HepG2 (cell line): ENCODE measurements at regions not wholly inside any gene's neighbourhood (a gene's known extent, or its start where the extent isn't known, plus 50 kb on each side); places are given as distances from the start of the nearest gene placed in this dataset.

ENCODE experiments used
- ATAC-seq: fragments of 200-7000 bp; cut with Tn5 transposase; 3 replicates; pipeline ENCODE4 v1.9.1; 2020; ENCODE audit warnings: mild to moderate bottlenecking, moderate library complexity
- BruUV-seq: library from RNA; stranded (reverse); fragments of 400-500 nt; replicated peaks from 2 replicates; lab custom pipeline; 2021; lab: Mats Ljungman, UMichigan
- CTCF ChIA-PET: fragments of 300-600 bp; formaldehyde crosslinking; extraction: SDS; loops from one replicate; lab custom pipeline; 2021; ENCODE audit warnings: low total read pairs, inconsistent platforms, low intra/inter-chr PET ratio; lab: Yijun Ruan, JAX
- POLR2A ChIA-PET: fragments of 350-600 bp; sonication (Branson Sonifier 250); formaldehyde crosslinking; loops from one replicate; lab custom pipeline; 2020; ENCODE audit warnings: antibody characterized with exemption, inconsistent platforms; lab: Yijun Ruan, JAX
- DNase-seq: peaks from one replicate; pipeline ENCODE4 v3.0.0-alpha.2; 2015; ENCODE audit warnings: low spot score
- FAIRE-seq: peaks from 3 replicates; lab custom pipeline; 2011; peaks lifted over from hg19 to GRCh38; lab: Jason Lieb, UNC
- H2AFZ ChIP-seq: one replicate; pipeline ENCODE4 v1.6.1; 2011; ENCODE audit warnings: low read length, inconsistent platforms
- H3K27ac ChIP-seq: fragments of 300-600 bp; 3 replicates; pipeline ENCODE4 v1.8.0; 2011; ENCODE audit warnings: mixed run types, mild to moderate bottlenecking, mixed read lengths, low read length, inconsistent platforms; ENCODE audit not compliant: insufficient read depth; ENCODE audit errors: extremely low read length
- H3K27me3 ChIP-seq, 2 experiments: fragments of 200-600 bp in 1 of 2; 2 replicates in 1 of 2; 3 replicates in 1 of 2; pipeline versions ENCODE4 v1.6.0 to v1.8.0; 2011; ENCODE audit warnings: low read length in 2 of 2, mild to moderate bottlenecking in 2 of 2, moderate library complexity in 2 of 2, inconsistent platforms in 1 of 2; ENCODE audit not compliant: insufficient read depth in 2 of 2, control insufficient read depth in 1 of 2
- H3K36me3 ChIP-seq, 2 experiments: fragments of 200-600 bp in 1 of 2; replicated peaks in 1 of 2; 2 replicates in 1 of 2; 3 replicates in 1 of 2; pipeline versions ENCODE4 v1.5.1 to v1.8.0; 2011; ENCODE audit warnings: low read length in 2 of 2, inconsistent platforms in 1 of 2; ENCODE audit not compliant: insufficient read depth in 2 of 2, control insufficient read depth in 1 of 2
- H3K4me1 ChIP-seq: 2 replicates; pipeline ENCODE4 v1.5.1; 2012; ENCODE audit warnings: low read length, inconsistent platforms; ENCODE audit not compliant: insufficient read depth
- H3K4me2 ChIP-seq: 2 replicates; pipeline ENCODE4 v1.6.0; 2011; ENCODE audit warnings: low read depth, low read length, inconsistent platforms
- H3K4me3 ChIP-seq, 3 experiments: fragments of 200-600 bp in 1 of 3; sonication (generic), shearing (Covaris generic) in 1 of 3; replicated peaks in 1 of 3; 2 replicates each; pipeline ENCODE4 v1.5.1; 2011 to 2016; ENCODE audit warnings: low read length in 3 of 3, inconsistent platforms in 2 of 3, low read depth in 2 of 3, mild to moderate bottlenecking in 2 of 3, control low read depth in 1 of 3, mixed read lengths in 1 of 3; ENCODE audit not compliant: insufficient read depth in 1 of 3
- H3K79me2 ChIP-seq: one replicate; pipeline ENCODE4 v1.6.1; 2011; ENCODE audit warnings: low read length, inconsistent platforms; ENCODE audit not compliant: insufficient read depth
- H3K9ac ChIP-seq: 2 replicates; pipeline ENCODE4 v1.6.0; 2011; ENCODE audit warnings: mild to moderate bottlenecking, low read depth, low read length, inconsistent platforms; ENCODE audit not compliant: insufficient read depth
- H3K9me3 ChIP-seq: 2 replicates; pipeline ENCODE4 v1.5.1; 2012; ENCODE audit warnings: mild to moderate bottlenecking, low read length
- H4K20me1 ChIP-seq: 2 replicates; pipeline ENCODE4 v1.6.0; 2011; ENCODE audit warnings: inconsistent platforms, mild to moderate bottlenecking, low read length, moderate library complexity; ENCODE audit not compliant: insufficient read depth
- CCAR2 ChIP-seq: fragments of 200-400 bp; formaldehyde crosslinking; optimal IDR thresholded peaks from 2 replicates; pipeline ENCODE3; 2018; ENCODE audit warnings: low read depth, mild to moderate bottlenecking, low read length, moderate library complexity
- GTF2F1 ChIP-seq: fragments of 150-350 bp; IDR thresholded peaks from 2 replicates; pipeline ENCODE4 v1.6.1; 2014; ENCODE audit warnings: low read length
- IRX3 ChIP-seq: sonication (generic); formaldehyde crosslinking; IDR thresholded peaks from 2 replicates; pipeline ENCODE4 v1.8.1; 2023; ENCODE audit warnings: mild to moderate bottlenecking, low read depth, missing genetic modification reagents, borderline replicate concordance
- RBFOX2 ChIP-seq: fragments of 200-400 bp; formaldehyde crosslinking; IDR thresholded peaks from 2 replicates; pipeline ENCODE4 v1.6.1; 2017; ENCODE audit warnings: low read depth, mild to moderate bottlenecking, low read length
- ZBTB37 ChIP-seq: sonication (generic); formaldehyde crosslinking; IDR thresholded peaks from 2 replicates; pipeline ENCODE4 v1.4.0; 2020; ENCODE audit warnings: mild to moderate bottlenecking, missing genetic modification reagents
- ZFP91 ChIP-seq: sonication (generic); formaldehyde crosslinking; IDR thresholded peaks from 2 replicates; pipeline ENCODE4 v1.9.0; 2022; ENCODE audit warnings: missing genetic modification reagents, mild to moderate bottlenecking, borderline replicate concordance
- ZIK1 ChIP-seq: sonication (generic); formaldehyde crosslinking; IDR thresholded peaks from 2 replicates; pipeline ENCODE4 v1.5.0; 2020; ENCODE audit warnings: mild to moderate bottlenecking, low read depth, missing genetic modification reagents, borderline replicate concordance
- ZNF263 ChIP-seq: sonication (generic); formaldehyde crosslinking; IDR thresholded peaks from 2 replicates; pipeline ENCODE4 v1.4.0; 2020; ENCODE audit warnings: missing genetic modification reagents
- ZSCAN29 ChIP-seq: sonication (generic); formaldehyde crosslinking; conservative IDR thresholded peaks from 2 replicates; pipeline ENCODE4 v1.4.0; 2020; ENCODE audit warnings: mild to moderate bottlenecking, missing genetic modification reagents
- WGBS: methylation state at CpG from one replicate; pipeline ENCODE4 v1.1.6; 2017; ENCODE audit warnings: low lambda C conversion rate; 5-methylcytosine and 5-hydroxymethylcytosine counted together
- in situ Hi-C: cut with HindIII; loops from 2 replicates; pipeline ENCODE4 v1.10.0; 2017; ENCODE audit warnings: low pct_unique_long_range_greater_than_20kb; ENCODE audit not compliant: extremely low pct_ligation_motif_present
- intact Hi-C: fragments of 100-400 bp; cut with micrococcal nuclease; formaldehyde crosslinking; loops from one replicate; pipeline ENCODE4 v1.10.0; 2022; ENCODE audit not compliant: unreplicated experiment
- TF ChIP-seq, protein P1 (sequence below): sonication (generic); formaldehyde crosslinking; conservative IDR thresholded peaks from 2 replicates; pipeline ENCODE4 v1.8.0; 2022; ENCODE audit warnings: mild to moderate bottlenecking, moderate library complexity, missing genetic modification reagents
- TF ChIP-seq, protein P2 (sequence below): sonication (generic); formaldehyde crosslinking; IDR thresholded peaks from 2 replicates; pipeline ENCODE4 v1.5.0; 2020; ENCODE audit warnings: mild to moderate bottlenecking, missing genetic modification reagents
- TF ChIP-seq, protein P3 (sequence below): IDR thresholded peaks from 2 replicates; pipeline ENCODE4 v1.6.1; 2016; ENCODE audit warnings: missing genetic modification reagents, missing compliant biosample characterization

DNA sequence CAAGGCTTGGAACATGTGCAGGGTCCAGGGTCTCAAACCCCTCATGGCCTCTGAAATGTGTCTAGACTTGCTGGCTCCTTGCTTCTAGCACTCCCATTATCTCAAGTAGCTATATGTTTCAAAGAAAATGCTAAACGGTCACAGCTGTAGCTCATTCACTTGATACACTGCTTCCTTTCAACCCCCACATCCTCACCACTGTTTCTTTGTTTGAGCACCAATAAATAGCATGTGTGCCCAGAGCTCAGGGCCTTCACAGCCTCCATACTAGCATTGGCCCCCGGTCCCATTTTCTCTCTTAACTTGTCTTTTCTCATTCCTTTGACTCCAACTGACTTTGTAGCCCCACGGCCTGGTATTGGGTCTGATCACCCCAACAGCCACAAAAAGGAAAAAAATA, 801.8 kb downstream of the STIM2 start:
- FAIRE-seq (no peak), DNase-seq (no peak)
- H3K9me3 ChIP-seq: no peaks in the 10 kb centered on the region
- H2AFZ ChIP-seq: no peak overlapping the region
- H4K20me1 ChIP-seq: no peaks in the 10 kb centered on the region
- WGBS: 3% methylated on average over 3 of the region's 3 CpGs
- H3K4me2 ChIP-seq: no peak overlapping the region
- H3K27me3 ChIP-seq: no peaks in the 10 kb centered on the region
- TF ChIP-seq ZIK1 (no peak), CCAR2 (no peak), ZNF263 (CRISPR knock-in tag) (no peak), ZBTB37 (CRISPR knock-in tag) (no peak), ZSCAN29 (CRISPR knock-in tag) (no peak), ZFP91 (no peak), RBFOX2 (no peak), GTF2F1 (no peak), IRX3 (CRISPR knock-in tag) (no peak)
- TF ChIP-seq, protein P1, sequence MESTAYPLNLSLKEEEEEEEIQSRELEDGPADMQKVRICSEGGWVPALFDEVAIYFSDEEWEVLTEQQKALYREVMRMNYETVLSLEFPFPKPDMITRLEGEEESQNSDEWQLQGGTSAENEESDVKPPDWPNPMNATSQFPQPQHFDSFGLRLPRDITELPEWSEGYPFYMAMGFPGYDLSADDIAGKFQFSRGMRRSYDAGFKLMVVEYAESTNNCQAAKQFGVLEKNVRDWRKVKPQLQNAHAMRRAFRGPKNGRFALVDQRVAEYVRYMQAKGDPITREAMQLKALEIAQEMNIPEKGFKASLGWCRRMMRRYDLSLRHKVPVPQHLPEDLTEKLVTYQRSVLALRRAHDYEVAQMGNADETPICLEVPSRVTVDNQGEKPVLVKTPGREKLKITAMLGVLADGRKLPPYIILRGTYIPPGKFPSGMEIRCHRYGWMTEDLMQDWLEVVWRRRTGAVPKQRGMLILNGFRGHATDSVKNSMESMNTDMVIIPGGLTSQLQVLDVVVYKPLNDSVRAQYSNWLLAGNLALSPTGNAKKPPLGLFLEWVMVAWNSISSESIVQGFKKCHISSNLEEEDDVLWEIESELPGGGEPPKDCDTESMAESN (CRISPR knock-in tag): no peak
- TF ChIP-seq, protein P2, sequence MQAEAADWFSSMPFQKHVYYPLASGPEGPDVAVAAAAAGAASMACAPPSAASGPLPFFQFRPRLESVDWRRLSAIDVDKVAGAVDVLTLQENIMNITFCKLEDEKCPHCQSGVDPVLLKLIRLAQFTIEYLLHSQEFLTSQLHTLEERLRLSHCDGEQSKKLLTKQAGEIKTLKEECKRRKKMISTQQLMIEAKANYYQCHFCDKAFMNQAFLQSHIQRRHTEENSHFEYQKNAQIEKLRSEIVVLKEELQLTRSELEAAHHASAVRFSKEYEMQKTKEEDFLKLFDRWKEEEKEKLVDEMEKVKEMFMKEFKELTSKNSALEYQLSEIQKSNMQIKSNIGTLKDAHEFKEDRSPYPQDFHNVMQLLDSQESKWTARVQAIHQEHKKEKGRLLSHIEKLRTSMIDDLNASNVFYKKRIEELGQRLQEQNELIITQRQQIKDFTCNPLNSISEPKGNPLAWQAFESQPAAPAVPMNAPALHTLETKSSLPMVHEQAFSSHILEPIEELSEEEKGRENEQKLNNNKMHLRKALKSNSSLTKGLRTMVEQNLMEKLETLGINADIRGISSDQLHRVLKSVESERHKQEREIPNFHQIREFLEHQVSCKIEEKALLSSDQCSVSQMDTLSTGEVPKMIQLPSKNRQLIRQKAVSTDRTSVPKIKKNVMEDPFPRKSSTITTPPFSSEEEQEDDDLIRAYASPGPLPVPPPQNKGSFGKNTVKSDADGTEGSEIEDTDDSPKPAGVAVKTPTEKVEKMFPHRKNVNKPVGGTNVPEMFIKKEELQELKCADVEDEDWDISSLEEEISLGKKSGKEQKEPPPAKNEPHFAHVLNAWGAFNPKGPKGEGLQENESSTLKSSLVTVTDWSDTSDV (CRISPR knock-in tag): no peak
- TF ChIP-seq, protein P3, sequence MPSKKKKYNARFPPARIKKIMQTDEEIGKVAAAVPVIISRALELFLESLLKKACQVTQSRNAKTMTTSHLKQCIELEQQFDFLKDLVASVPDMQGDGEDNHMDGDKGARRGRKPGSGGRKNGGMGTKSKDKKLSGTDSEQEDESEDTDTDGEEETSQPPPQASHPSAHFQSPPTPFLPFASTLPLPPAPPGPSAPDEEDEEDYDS (CRISPR knock-in tag): no peak
- TF ChIP-seq, all 625 proteins: peak for 0
- ChIA-PET CTCF (no interaction called here), POLR2A (no interaction called here)
- Histone ChIP-seq H3K27ac (no peak overlapping the region), H3K36me3 (no peaks in the 10 kb centered on the region), H3K9ac (no peak overlapping the region), H3K4me1 (no peaks in the 10 kb centered on the region), H3K79me2 (no peaks in the 10 kb centered on the region), H3K4me3 (no peak overlapping the region)
- intact Hi-C loops (no loop called here), in situ Hi-C loops (no loop called here)
- BruUV-seq: no TSS peak
- ATAC-seq: no peak
